Prostate gland (tissue), 2 donors: ENCODE measurements at regions not wholly inside any gene's neighbourhood (a gene's known extent, or its start where the extent isn't known, plus 50 kb on each side); places are given as distances from the start of the nearest gene placed in this dataset.

Experiments used
- CTCF ChIP-seq, 4 experiments: fragments of 200-600 bp in 2 of 4; fragments of 450-650 bp in 2 of 4; sonication (generic) in 2 of 4; IDR thresholded peaks; 1 replicate in 3 of 4; 2 replicates in 1 of 4; pipeline ENCODE4 v1.5.1; 2016 to 2019; ENCODE audit warnings: antibody characterized with exemption in 4 of 4, mild to moderate bottlenecking in 2 of 4, moderate library complexity in 2 of 4
- POLR2AphosphoS5 ChIP-seq: sonication (generic); formaldehyde crosslinking; IDR thresholded peaks from one replicate; pipeline ENCODE4 v1.6.1; 2017; ENCODE audit warnings: antibody characterized with exemption

GRCh38 chr6:119454714-119455113 lies 105.2 kb upstream of the MAN1A1 start:
- TF ChIP-seq POLR2AphosphoS5 (no peak), CTCF (IDR thresholded peaks at IDR 0.05) (no peak)
